ENCODE measurements at regions not wholly inside any gene's neighbourhood (a gene's known extent, or its start where the extent isn't known, plus 50 kb on each side); places are given as distances from the start of the nearest gene placed in this dataset.
"Not testable (repeated sequence)": the region's sequence is repeated elsewhere in the genome, so short reads cannot be mapped to it uniquely, and the experiment has no call there.

GRCh38 chr20:30164389-30164788 is 1093.1 kb upstream of the DEFB115 start:
- not testable (repeated sequence) for ATAC-seq (ENCODE audit: low read depth); H3K9me3 ChIP-seq (ENCODE audit: severe bottlenecking)

GRCh38 chr20:30167540-30167939 is 1089.9 kb upstream of the DEFB115 start:
- H3K9me3 ChIP-seq (ENCODE audit: severe bottlenecking): peaks cover 2% of the 10 kb centered on the region

More at GRCh38 chr20:30164389-30164788, 1093.1 kb upstream of the DEFB115 start:
- not testable (repeated sequence) for H3K27me3 ChIP-seq (ENCODE audit: insufficient read depth, poor library complexity, severe bottlenecking); H3K27ac ChIP-seq (ENCODE audit: poor library complexity, severe bottlenecking); H3K4me1 ChIP-seq (ENCODE audit: insufficient read depth, poor library complexity, severe bottlenecking); H3K4me3 ChIP-seq (ENCODE audit: severe bottlenecking); DNase-seq (ENCODE audit: low spot score); H3K36me3 ChIP-seq (ENCODE audit: low read depth)

GRCh38 chr20:30168025-30168799 is 1089.3 kb upstream of the DEFB115 start:
- ATAC-seq (ENCODE audit: low read depth): no peak
- H3K4me1 ChIP-seq (ENCODE audit: insufficient read depth, poor library complexity, severe bottlenecking): no peaks in the 10 kb centered on the region
- no peak for TF ChIP-seq CTCF (IDR thresholded peaks at IDR 0.05; ENCODE audit: poor library complexity, severe bottlenecking)
- peaks cover 2% of the 10 kb centered on the region for H3K9me3 ChIP-seq (ENCODE audit: severe bottlenecking)
- DNase-seq (ENCODE audit: low spot score): peak; percentile 83
- no peaks in the 10 kb centered on the region for H3K27me3 ChIP-seq (ENCODE audit: insufficient read depth, poor library complexity, severe bottlenecking)
- H3K27ac ChIP-seq (ENCODE audit: poor library complexity, severe bottlenecking): no peak overlapping the region
- H3K36me3 ChIP-seq (ENCODE audit: low read depth): no peaks in the 10 kb centered on the region
- no peak overlapping the region for H3K4me3 ChIP-seq (ENCODE audit: severe bottlenecking)

More at GRCh38 chr20:30167540-30167939, 1089.9 kb upstream of the DEFB115 start:
- H3K4me1 ChIP-seq (ENCODE audit: insufficient read depth, poor library complexity, severe bottlenecking): no peaks in the 10 kb centered on the region
- no peak overlapping the region for H3K4me3 ChIP-seq (ENCODE audit: severe bottlenecking)
- DNase-seq (ENCODE audit: low spot score) (peak; percentile 71), ATAC-seq (ENCODE audit: low read depth) (no peak)
- no peaks in the 10 kb centered on the region for H3K36me3 ChIP-seq (ENCODE audit: low read depth)
- H3K27ac ChIP-seq (ENCODE audit: poor library complexity, severe bottlenecking): no peak overlapping the region
- H3K27me3 ChIP-seq (ENCODE audit: insufficient read depth, poor library complexity, severe bottlenecking): no peaks in the 10 kb centered on the region
- no peak for TF ChIP-seq CTCF (IDR thresholded peaks at IDR 0.05; ENCODE audit: poor library complexity, severe bottlenecking)

GRCh38 chr20:30168800-30169138 is 1088.7 kb upstream of the DEFB115 start:
- no peak overlapping the region for H3K27ac ChIP-seq (ENCODE audit: poor library complexity, severe bottlenecking)
- ATAC-seq (ENCODE audit: low read depth) (no peak), DNase-seq (ENCODE audit: low spot score) (peak; percentile 66)
- peaks cover 2% of the 10 kb centered on the region for H3K9me3 ChIP-seq (ENCODE audit: severe bottlenecking)
- no peaks in the 10 kb centered on the region for H3K4me1 ChIP-seq (ENCODE audit: insufficient read depth, poor library complexity, severe bottlenecking)
- no peaks in the 10 kb centered on the region for H3K27me3 ChIP-seq (ENCODE audit: insufficient read depth, poor library complexity, severe bottlenecking)
- H3K36me3 ChIP-seq (ENCODE audit: low read depth): no peaks in the 10 kb centered on the region
- H3K4me3 ChIP-seq (ENCODE audit: severe bottlenecking): no peak overlapping the region
- TF ChIP-seq CTCF (IDR thresholded peaks at IDR 0.05; ENCODE audit: poor library complexity, severe bottlenecking): no peak

- Histone ChIP-seq H3K9me3 (ENCODE audit: severe bottlenecking) (peaks cover 2% of the 10 kb centered on the region), H3K4me3 (ENCODE audit: severe bottlenecking) (no peak overlapping the region), H3K27ac (ENCODE audit: poor library complexity, severe bottlenecking) (no peak overlapping the region), H3K4me1 (ENCODE audit: insufficient read depth, poor library complexity, severe bottlenecking) (no peaks in the 10 kb centered on the region), H3K27me3 (ENCODE audit: insufficient read depth, poor library complexity, severe bottlenecking) (no peaks in the 10 kb centered on the region), H3K36me3 (ENCODE audit: low read depth) (no peaks in the 10 kb centered on the region)
- ATAC-seq (ENCODE audit: low read depth): no peak
- peak; percentile 70 for DNase-seq (ENCODE audit: low spot score)
- TF ChIP-seq CTCF (IDR thresholded peaks at IDR 0.05; ENCODE audit: poor library complexity, severe bottlenecking): no peak
Measured at GRCh38 chr20:30175681-30176080, 1081.8 kb upstream of the DEFB115 start.

GRCh38 chr20:30183124-30183523 is 1074.3 kb upstream of the DEFB115 start:
- not testable (repeated sequence) for H3K27me3 ChIP-seq (ENCODE audit: insufficient read depth, poor library complexity, severe bottlenecking); H3K4me1 ChIP-seq (ENCODE audit: insufficient read depth, poor library complexity, severe bottlenecking); H3K36me3 ChIP-seq (ENCODE audit: low read depth); H3K9me3 ChIP-seq (ENCODE audit: severe bottlenecking); DNase-seq (ENCODE audit: low spot score); H3K27ac ChIP-seq (ENCODE audit: poor library complexity, severe bottlenecking); H3K4me3 ChIP-seq (ENCODE audit: severe bottlenecking)
- ATAC-seq (ENCODE audit: low read depth): peak; percentile 59; the same call in 2 of the 3 replicates

- not testable (repeated sequence) for DNase-seq (ENCODE audit: low spot score); H3K4me3 ChIP-seq (ENCODE audit: severe bottlenecking); H3K36me3 ChIP-seq (ENCODE audit: low read depth); H3K4me1 ChIP-seq (ENCODE audit: insufficient read depth, poor library complexity, severe bottlenecking); H3K27ac ChIP-seq (ENCODE audit: poor library complexity, severe bottlenecking); H3K9me3 ChIP-seq (ENCODE audit: severe bottlenecking); H3K27me3 ChIP-seq (ENCODE audit: insufficient read depth, poor library complexity, severe bottlenecking); ATAC-seq (ENCODE audit: low read depth)
Measured at GRCh38 chr20:30191785-30192184, 1065.7 kb upstream of the DEFB115 start.

GRCh38 chr20:30234477-30234876 is 1023.0 kb upstream of the DEFB115 start:
- H3K4me1 ChIP-seq (ENCODE audit: insufficient read depth, poor library complexity, severe bottlenecking); DNase-seq (ENCODE audit: low spot score); H3K36me3 ChIP-seq (ENCODE audit: low read depth); ATAC-seq (ENCODE audit: low read depth); H3K4me3 ChIP-seq (ENCODE audit: severe bottlenecking); H3K27ac ChIP-seq (ENCODE audit: poor library complexity, severe bottlenecking); H3K9me3 ChIP-seq (ENCODE audit: severe bottlenecking); H3K27me3 ChIP-seq (ENCODE audit: insufficient read depth, poor library complexity, severe bottlenecking): not testable (repeated sequence)

All from RWPE2 (cell line).